IPS DF 6.9 (cell line): ENCODE measurements at regions not wholly inside any gene's neighbourhood (a gene's known extent, or its start where the extent isn't known, plus 50 kb on each side); places are given as distances from the start of the nearest gene placed in this dataset.

Experiments
- DNase-seq: peaks from one replicate; pipeline ENCODE4 v3.0.0-alpha.2; 2013; ENCODE audit warnings: low read depth, low spot score
- H3K27ac ChIP-seq: one replicate; pipeline ENCODE4 v1.5.1; 2013; ENCODE audit warnings: low read length, control low read depth
- H3K27me3 ChIP-seq: 2 replicates; pipeline ENCODE4 v1.6.1; 2013; ENCODE audit warnings: mild to moderate bottlenecking, low read length; ENCODE audit not compliant: control insufficient read depth, insufficient read depth
- H3K36me3 ChIP-seq: 2 replicates; pipeline ENCODE4 v1.6.1; 2013; ENCODE audit warnings: low read length; ENCODE audit not compliant: control insufficient read depth, insufficient read depth
- H3K4me1 ChIP-seq: 2 replicates; pipeline ENCODE4 v1.6.1; 2013; ENCODE audit warnings: low read length; ENCODE audit not compliant: control insufficient read depth, insufficient read depth
- H3K4me3 ChIP-seq: 2 replicates; pipeline ENCODE4 v1.5.1; 2013; ENCODE audit warnings: mild to moderate bottlenecking, low read length
- H3K9me3 ChIP-seq: 2 replicates; pipeline ENCODE4 v1.6.1; 2013; ENCODE audit warnings: low read length, inconsistent platforms; ENCODE audit not compliant: control insufficient read depth, insufficient read depth
- WGBS: extraction: QIAGEN DNeasy Blood & Tissue Kit; methylation state at CpG from one replicate; pipeline ENCODE4 v1.1.7; 2013; ENCODE audit warnings: mixed read lengths, missing lambda C conversion rate; ENCODE audit not compliant: insufficient read length, insufficient coverage; 5-methylcytosine and 5-hydroxymethylcytosine counted together

- Histone ChIP-seq H3K9me3 (peaks cover 26% of the 10 kb centered on the region), H3K4me1 (no peaks in the 10 kb centered on the region), H3K36me3 (no peaks in the 10 kb centered on the region), H3K27me3 (no peaks in the 10 kb centered on the region), H3K4me3 (no peak overlapping the region), H3K27ac (no peak overlapping the region)
- WGBS = no CpG with 5 or more reads among the region's 11 CpGs
- no peak for DNase-seq
Observed at GRCh38 chr10:131571346-131571745, 259.8 kb upstream of the TCERG1L start.

- WGBS = no CpG with 5 or more reads among the region's 8 CpGs
- no peak for DNase-seq
- Histone ChIP-seq H3K4me3 (no peak overlapping the region), H3K27me3 (no peaks in the 10 kb centered on the region), H3K27ac (no peak overlapping the region), H3K4me1 (no peaks in the 10 kb centered on the region), H3K9me3 (peaks cover 25% of the 10 kb centered on the region), H3K36me3 (no peaks in the 10 kb centered on the region)
Observed at GRCh38 chr10:131571865-131572264, 260.3 kb upstream of the TCERG1L start.

- Histone ChIP-seq H3K27me3 (no peaks in the 10 kb centered on the region), H3K36me3 (no peaks in the 10 kb centered on the region), H3K4me1 (no peaks in the 10 kb centered on the region), H3K9me3 (peaks cover 18% of the 10 kb centered on the region), H3K4me3 (no peak overlapping the region), H3K27ac (no peak overlapping the region)
- no CpG with 5 or more reads among the region's 11 CpGs for WGBS
- no peak for DNase-seq
Observed at GRCh38 chr10:131573256-131573655, 261.7 kb upstream of the TCERG1L start.

DNA sequence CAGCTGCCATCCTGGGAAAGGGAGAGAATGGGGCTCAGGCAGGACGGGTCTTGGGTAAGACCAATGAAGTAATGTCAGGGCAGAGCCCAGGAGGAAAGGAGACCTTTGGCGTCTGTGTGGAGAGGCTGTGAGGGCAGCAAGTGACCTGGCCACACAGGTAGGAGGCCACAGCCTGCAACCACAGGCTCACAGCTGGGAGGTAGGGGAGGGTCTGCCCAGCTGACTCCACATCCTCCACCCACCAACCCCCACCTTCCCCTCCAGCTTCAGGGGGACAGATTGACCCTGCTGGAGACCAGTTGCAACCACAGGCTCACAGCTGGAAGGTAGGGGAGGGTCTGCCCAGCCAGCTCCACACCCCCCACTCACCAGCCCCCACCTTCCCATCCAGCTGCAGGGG, 262.2 kb upstream of the TCERG1L start:
- no peaks in the 10 kb centered on the region for H3K27me3 ChIP-seq
- peaks cover 18% of the 10 kb centered on the region for H3K9me3 ChIP-seq
- no peak for DNase-seq
- H3K4me3 ChIP-seq = no peak overlapping the region
- WGBS = no CpG with 5 or more reads among the region's 2 CpGs
- no peaks in the 10 kb centered on the region for H3K36me3 ChIP-seq
- no peak overlapping the region for H3K27ac ChIP-seq
- no peaks in the 10 kb centered on the region for H3K4me1 ChIP-seq

DNA sequence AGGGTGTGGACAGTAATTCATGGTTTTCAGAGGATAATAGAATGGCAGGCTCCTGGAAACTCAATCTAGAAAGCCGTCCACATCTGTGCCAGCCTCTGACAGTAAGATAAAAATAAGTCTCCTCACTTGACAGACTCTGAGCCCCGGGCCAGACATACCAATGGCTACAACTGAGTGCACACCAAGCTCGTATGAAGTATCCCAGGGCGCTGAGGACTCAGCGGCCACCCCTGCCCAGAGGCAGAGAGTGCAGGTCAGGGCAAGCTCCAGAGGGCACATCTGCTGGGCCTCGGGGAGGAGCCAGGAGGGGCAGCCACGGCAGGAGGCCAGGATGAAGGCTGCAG, 262.8 kb upstream of the TCERG1L start:
- Histone ChIP-seq H3K4me3 (no peak overlapping the region), H3K27ac (no peak overlapping the region), H3K4me1 (no peaks in the 10 kb centered on the region), H3K36me3 (no peaks in the 10 kb centered on the region), H3K9me3 (peaks cover 17% of the 10 kb centered on the region), H3K27me3 (no peaks in the 10 kb centered on the region)
- WGBS = no CpG with 5 or more reads among the region's 7 CpGs
- DNase-seq = no peak

DNA sequence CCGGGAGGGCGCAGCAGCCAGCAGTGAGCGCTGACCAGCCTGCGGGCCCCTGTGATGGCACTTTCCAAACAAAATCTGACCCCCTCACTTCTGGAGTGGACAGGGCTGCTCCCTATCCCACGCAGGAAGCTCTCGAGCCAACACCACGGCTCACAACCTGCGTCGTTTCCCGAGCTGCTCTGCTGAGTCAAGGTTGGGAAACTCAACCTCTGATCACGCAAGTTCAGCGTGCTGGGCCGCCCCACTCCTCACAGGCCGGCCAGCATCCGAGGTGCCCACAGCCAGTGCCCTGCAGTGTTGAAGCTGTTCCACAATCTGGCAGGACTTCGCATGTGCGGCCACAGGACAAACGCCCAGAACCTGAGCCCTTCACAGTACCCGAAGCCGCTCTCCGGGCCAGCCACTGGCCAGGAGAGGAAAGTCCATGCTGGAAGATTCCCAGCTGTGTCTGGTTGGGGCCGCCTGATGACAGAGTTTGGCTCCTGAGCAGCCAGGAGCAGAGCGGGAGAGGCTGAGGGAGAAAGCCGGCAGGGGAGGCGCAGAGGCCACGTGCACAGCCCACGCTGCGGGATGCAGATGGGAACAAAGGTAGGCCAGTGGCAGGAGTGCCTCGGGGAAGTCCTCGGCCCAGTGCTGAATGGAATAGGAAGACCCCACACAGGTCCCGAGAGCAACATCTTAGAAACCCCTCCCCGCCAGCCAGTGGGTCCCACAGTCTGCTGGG, 263.3 kb upstream of the TCERG1L start:
- H3K27ac ChIP-seq = no peak overlapping the region
- no CpG with 5 or more reads among the region's 32 CpGs for WGBS
- no peaks in the 10 kb centered on the region for H3K36me3 ChIP-seq
- H3K9me3 ChIP-seq = peaks cover 21% of the 10 kb centered on the region
- H3K4me1 ChIP-seq = no peaks in the 10 kb centered on the region
- H3K27me3 ChIP-seq = no peaks in the 10 kb centered on the region
- H3K4me3 ChIP-seq = no peak overlapping the region
- DNase-seq = no peak

- H3K27ac ChIP-seq = no peak overlapping the region
- no peaks in the 10 kb centered on the region for H3K36me3 ChIP-seq
- H3K4me3 ChIP-seq = no peak overlapping the region
- no peak for DNase-seq
- H3K9me3 ChIP-seq = peaks cover 26% of the 10 kb centered on the region
- no CpG with 5 or more reads among the region's 4 CpGs for WGBS
- H3K27me3 ChIP-seq = no peaks in the 10 kb centered on the region
- H3K4me1 ChIP-seq = no peaks in the 10 kb centered on the region
Observed at GRCh38 chr10:131575877-131576276, 264.4 kb upstream of the TCERG1L start.

DNA sequence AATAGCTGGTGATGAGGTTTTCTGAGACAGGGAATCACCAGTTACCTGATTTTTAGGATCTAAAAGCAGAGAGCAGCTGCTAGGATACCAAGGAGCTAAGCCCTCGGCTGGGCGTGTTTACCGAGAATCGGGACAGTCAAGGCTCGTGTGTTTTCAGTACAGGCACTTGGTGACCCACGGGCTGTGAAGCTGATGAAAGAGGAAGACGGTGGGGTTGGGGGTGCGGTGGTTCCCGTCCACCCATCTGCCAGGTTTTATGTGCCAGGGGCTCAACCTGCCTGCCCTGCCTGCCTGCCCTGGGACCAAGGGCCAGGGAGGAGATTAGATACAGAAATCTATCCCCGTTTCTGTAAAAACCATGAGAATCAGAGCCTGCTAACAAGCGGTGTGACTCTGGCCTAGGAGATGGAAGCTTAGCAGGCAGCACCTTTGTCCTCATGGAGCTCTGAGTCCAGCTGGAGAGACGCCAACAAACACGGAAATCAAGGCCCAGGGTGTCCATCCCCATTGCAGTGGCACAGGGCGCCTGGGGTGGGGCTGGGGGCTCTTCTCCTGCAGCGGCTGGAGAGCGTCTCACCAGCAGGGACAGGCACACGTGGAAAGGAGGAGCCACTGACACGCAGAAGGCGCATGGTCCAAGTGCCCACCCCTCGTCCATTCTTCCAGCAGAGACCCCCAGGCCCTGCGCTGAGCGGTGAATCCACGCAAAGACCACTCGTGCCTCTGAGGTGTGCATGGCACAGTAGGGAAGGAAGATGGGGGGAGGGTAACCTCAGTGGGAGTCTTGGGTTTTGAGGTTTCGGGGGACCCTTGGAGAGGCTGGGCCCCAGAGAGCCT, 265.0 kb upstream of the TCERG1L start:
- WGBS = no CpG with 5 or more reads among the region's 25 CpGs
- H3K4me3 ChIP-seq = no peak overlapping the region
- no peak overlapping the region for H3K27ac ChIP-seq
- no peaks in the 10 kb centered on the region for H3K4me1 ChIP-seq
- no peaks in the 10 kb centered on the region for H3K27me3 ChIP-seq
- no peaks in the 10 kb centered on the region for H3K36me3 ChIP-seq
- peaks cover 26% of the 10 kb centered on the region for H3K9me3 ChIP-seq
- DNase-seq = no peak

- H3K4me3 ChIP-seq = no peak overlapping the region
- H3K36me3 ChIP-seq = no peaks in the 10 kb centered on the region
- no peak for DNase-seq
- H3K27me3 ChIP-seq = no peaks in the 10 kb centered on the region
- no peak overlapping the region for H3K27ac ChIP-seq
- peaks cover 24% of the 10 kb centered on the region for H3K9me3 ChIP-seq
- no CpG with 5 or more reads among the region's 9 CpGs for WGBS
- no peaks in the 10 kb centered on the region for H3K4me1 ChIP-seq
Observed at GRCh38 chr10:131577178-131577555, 265.6 kb upstream of the TCERG1L start.

GRCh38 chr10:131577786-131578471, 266.4 kb upstream of the TCERG1L start:
- Histone ChIP-seq H3K36me3 (no peaks in the 10 kb centered on the region), H3K27me3 (no peaks in the 10 kb centered on the region), H3K4me1 (no peaks in the 10 kb centered on the region), H3K4me3 (no peak overlapping the region), H3K27ac (no peak overlapping the region), H3K9me3 (peaks cover 24% of the 10 kb centered on the region)
- no CpG with 5 or more reads among the region's 24 CpGs for WGBS
- DNase-seq = no peak
